B cell (primary cell): ENCODE measurements at regions not wholly inside any gene's neighbourhood (a gene's known extent, or its start where the extent isn't known, plus 50 kb on each side); places are given as distances from the start of the nearest gene placed in this dataset.

ENCODE experiments used
- ATAC-seq: fragments of 200-7000 bp; cut with Tn5 transposase; one replicate; pipeline ENCODE4 v1.10.0; 2021; ENCODE audit warnings: low read depth, mild to moderate bottlenecking, moderate number of reproducible peaks, moderate library complexity
- CTCF ChIA-PET: fragments of 350-600 bp; sonication (Branson Sonifier 250); formaldehyde crosslinking; loops from one replicate; lab custom pipeline; 2021; ENCODE audit warnings: antibody characterized with exemption, inconsistent platforms; lab: Charles Lee
- POLR2A ChIA-PET: fragments of 350-600 bp; sonication (Branson Sonifier 250); formaldehyde crosslinking; loops from one replicate; lab custom pipeline; 2021; ENCODE audit warnings: antibody characterized with exemption; lab: Charles Lee
- DNase-seq: peaks from one replicate; pipeline ENCODE4 v3.0.0; 2013
- H2AFZ ChIP-seq: 2 replicates; pipeline ENCODE4 v1.6.1; 2012; ENCODE audit warnings: mild to moderate bottlenecking, low read depth, low read length; ENCODE audit not compliant: insufficient read depth, poor library complexity, severe bottlenecking
- H3K27ac ChIP-seq, 2 donors: 1 replicate in 1 of 2; 2 replicates in 1 of 2; pipeline ENCODE4 v1.5.1; 2012 to 2013; ENCODE audit warnings: low read length in 2 of 2, mild to moderate bottlenecking in 2 of 2, moderate library complexity in 1 of 2
- H3K27me3 ChIP-seq, 4 experiments: fragments of 200-600 bp in 1 of 4; sonication (generic) in 1 of 4; replicated peaks in 1 of 4; 1 replicate in 2 of 4; 2 replicates in 2 of 4; pipeline versions ENCODE4 v1.6.1 to v1.7.0; 2013 to 2016; ENCODE audit warnings: low read length in 3 of 4, mild to moderate bottlenecking in 2 of 4, mixed read lengths in 1 of 4, moderate library complexity in 1 of 4; ENCODE audit not compliant: insufficient read depth in 4 of 4, control insufficient read depth in 3 of 4; ENCODE audit errors: control extremely low read depth in 1 of 4
- H3K36me3 ChIP-seq, 2 experiments: replicated peaks in 1 of 2; 1 replicate in 1 of 2; 2 replicates in 1 of 2; pipeline versions ENCODE4 v1.6.1 to v1.7.1; 2013; ENCODE audit warnings: low read length in 1 of 2; ENCODE audit not compliant: insufficient read depth in 2 of 2, control insufficient read depth in 1 of 2; ENCODE audit errors: control extremely low read depth in 1 of 2, extremely low read depth in 1 of 2
- H3K4me1 ChIP-seq, 2 donors: fragments of 200-600 bp in 1 of 2; sonication (generic) in 1 of 2; 1 replicate in 1 of 2; 2 replicates in 1 of 2; pipeline versions ENCODE4 v1.5.1 to v1.6.1; 2013 to 2017; ENCODE audit warnings: low read length in 2 of 2; ENCODE audit not compliant: control insufficient read depth in 2 of 2, insufficient read depth in 2 of 2
- H3K4me2 ChIP-seq: replicated peaks from 2 replicates; pipeline ENCODE3; 2012; ENCODE audit warnings: mild to moderate bottlenecking, low read depth, low read length; ENCODE audit not compliant: poor library complexity, severe bottlenecking
- H3K4me3 ChIP-seq, 5 experiments: fragments of 200-600 bp in 1 of 5; sonication (generic) in 1 of 5; 1 replicate in 3 of 5; 2 replicates in 2 of 5; pipeline versions ENCODE4 v1.5.1 to v1.7.0; 2011 to 2016; ENCODE audit warnings: low read length in 4 of 5, mild to moderate bottlenecking in 4 of 5, low read depth in 2 of 5, control low read depth in 1 of 5, moderate library complexity in 1 of 5; ENCODE audit not compliant: insufficient read depth in 1 of 5; ENCODE audit errors: control extremely low read depth in 1 of 5, extremely low read depth in 1 of 5
- H3K79me2 ChIP-seq: fragments of 200-600 bp; sonication (generic); one replicate; pipeline ENCODE4 v1.6.0; 2016; ENCODE audit warnings: low read length; ENCODE audit not compliant: control insufficient read depth, insufficient read depth
- H3K9ac ChIP-seq: fragments of 200-600 bp; sonication (generic); 2 replicates; pipeline ENCODE4 v1.6.1; 2017; ENCODE audit warnings: mild to moderate bottlenecking, low read length, moderate library complexity
- H3K9me3 ChIP-seq, 3 donors: one replicate each; pipeline versions ENCODE4 v1.6.1 to v1.7.1; 2013; ENCODE audit warnings: low read length in 2 of 3; ENCODE audit not compliant: control insufficient read depth in 2 of 3, insufficient read depth in 1 of 3; ENCODE audit errors: control extremely low read depth in 1 of 3
- H4K20me1 ChIP-seq: 2 replicates; pipeline ENCODE4 v1.6.0; 2012; ENCODE audit warnings: mild to moderate bottlenecking, low read length; ENCODE audit not compliant: insufficient read depth, control insufficient read depth, poor library complexity, severe bottlenecking
- H3K27ac Mint-ChIP-seq: one replicate; pipeline ENCODE4 v1.8.0; 2021; ENCODE audit warnings: mixed read lengths
- H3K27me3 Mint-ChIP-seq: one replicate; pipeline ENCODE4 v1.8.0; 2021; ENCODE audit warnings: mixed read lengths
- H3K4me1 Mint-ChIP-seq: one replicate; pipeline ENCODE4 v1.8.0; 2021; ENCODE audit warnings: mixed read lengths
- H3K4me3 Mint-ChIP-seq: one replicate; pipeline ENCODE4 v1.8.0; 2021; ENCODE audit warnings: mixed read lengths
- H3K9me3 Mint-ChIP-seq: one replicate; pipeline ENCODE4 v1.8.0; 2022; ENCODE audit warnings: mixed read lengths; ENCODE audit not compliant: insufficient read depth
- CTCF ChIP-seq: fragments of 200-600 bp; IDR thresholded peaks from one replicate; pipeline ENCODE4 v1.8.0; 2022; ENCODE audit warnings: antibody characterized with exemption, mild to moderate bottlenecking
- EZH2 ChIP-seq: IDR thresholded peaks from 2 replicates; pipeline ENCODE4 v1.6.1; 2012; ENCODE audit warnings: borderline replicate concordance, low read depth, mild to moderate bottlenecking, moderate library complexity, low read length; ENCODE audit not compliant: insufficient read depth, poor library complexity, severe bottlenecking
- WGBS: methylation state at CpG from one replicate; pipeline ENCODE4 v1.1.5; 2013; ENCODE audit warnings: missing lambda C conversion rate; ENCODE audit not compliant: insufficient coverage; 5-methylcytosine and 5-hydroxymethylcytosine counted together
- intact Hi-C: fragments of 100-400 bp; cut with micrococcal nuclease; formaldehyde crosslinking; loops from one replicate; pipeline ENCODE4 v1.10.0; 2022

- H3K4me1 Mint-ChIP-seq = no peaks in the 10 kb centered on the region
- H3K27ac ChIP-seq = no peak overlapping the region
- DNase-seq = no peak
Measured at GRCh38 chr14:101068313-101069227, 165.0 kb upstream of the RTL1 start.

More at GRCh38 chr14:101068313-101069227, 165.0 kb upstream of the RTL1 start:
- TF ChIP-seq CTCF (no peak), EZH2 (no peak)
- Histone ChIP-seq H2AFZ (no peak overlapping the region), H3K36me3 (no peaks in the 10 kb centered on the region), H4K20me1 (no peaks in the 10 kb centered on the region), H3K9me3 (peaks cover 0 to 19% (median 0%) of the 10 kb centered on the region in 3 donors), H3K9ac (no peak overlapping the region), H3K4me3 (no peak overlapping the region), H3K27me3 (peaks cover 0 to 27% (median 7%) of the 10 kb centered on the region in 4 experiments), H3K4me1 (peaks cover 0 to 2% of the 10 kb centered on the region in 2 donors), H3K79me2 (no peaks in the 10 kb centered on the region), H3K4me2 (no peak overlapping the region)
- ATAC-seq = no peak
- Mint-ChIP-seq H3K27ac (no peak overlapping the region), H3K4me3 (no peak overlapping the region), H3K27me3 (peaks cover 32% of the 10 kb centered on the region), H3K9me3 (no peaks in the 10 kb centered on the region)
- CTCF ChIA-PET = no interaction called here
- POLR2A ChIA-PET = no interaction called here
- intact Hi-C loops = no loop called here
- 40% methylated on average over 16 of the region's 34 CpGs for WGBS
